ENCODE measurements at regions not wholly inside any gene's neighbourhood (a gene's known extent, or its start where the extent isn't known, plus 50 kb on each side); places are given as distances from the start of the nearest gene placed in this dataset.

- H3K4me3 ChIP-seq (ENCODE audit: low read depth, low read length), result no peak overlapping the region
- no peaks in the 10 kb centered on the region for H3K27me3 ChIP-seq (ENCODE audit: control insufficient read depth, insufficient read depth, low read length)
- H3K9me3 ChIP-seq (ENCODE audit: control insufficient read depth, insufficient read depth, low read depth, low read length), result peaks cover 4% of the 10 kb centered on the region; the same call in 1 of the 2 replicates
- no peak overlapping the region for H3K27ac ChIP-seq (ENCODE audit: low read depth, low read length)
- H3K9ac ChIP-seq (ENCODE audit: low read length), result no peak overlapping the region
- no peaks in the 10 kb centered on the region for H3K4me1 ChIP-seq (ENCODE audit: control insufficient read depth, insufficient read depth, low read length)
- H3K36me3 ChIP-seq (ENCODE audit: control insufficient read depth, insufficient read depth, low read length), result no peaks in the 10 kb centered on the region
Observed at GRCh38 chr9:25939126-25939525, 260.9 kb upstream of the TUSC1 start.

- Histone ChIP-seq H3K27me3 (ENCODE audit: control insufficient read depth, insufficient read depth, low read length) (no peaks in the 10 kb centered on the region), H3K9me3 (ENCODE audit: control insufficient read depth, insufficient read depth, low read depth, low read length) (peaks cover 4% of the 10 kb centered on the region; the same call in 1 of the 2 replicates), H3K9ac (ENCODE audit: low read length) (no peak overlapping the region), H3K4me1 (ENCODE audit: control insufficient read depth, insufficient read depth, low read length) (no peaks in the 10 kb centered on the region), H3K4me3 (ENCODE audit: low read depth, low read length) (no peak overlapping the region), H3K27ac (ENCODE audit: low read depth, low read length) (no peak overlapping the region), H3K36me3 (ENCODE audit: control insufficient read depth, insufficient read depth, low read length) (no peaks in the 10 kb centered on the region)
Observed at GRCh38 chr9:25936031-25936430, 257.8 kb upstream of the TUSC1 start.

GRCh38 chr9:25935188-25935587, 256.9 kb upstream of the TUSC1 start:
- H3K36me3 ChIP-seq (ENCODE audit: control insufficient read depth, insufficient read depth, low read length), result no peaks in the 10 kb centered on the region
- no peak overlapping the region for H3K4me3 ChIP-seq (ENCODE audit: low read depth, low read length)
- H3K9me3 ChIP-seq (ENCODE audit: control insufficient read depth, insufficient read depth, low read depth, low read length), result peaks cover 4% of the 10 kb centered on the region; the same call in 1 of the 2 replicates
- no peaks in the 10 kb centered on the region for H3K27me3 ChIP-seq (ENCODE audit: control insufficient read depth, insufficient read depth, low read length)
- no peaks in the 10 kb centered on the region for H3K4me1 ChIP-seq (ENCODE audit: control insufficient read depth, insufficient read depth, low read length)
- H3K27ac ChIP-seq (ENCODE audit: low read depth, low read length), result no peak overlapping the region
- H3K9ac ChIP-seq (ENCODE audit: low read length), result no peak overlapping the region

GRCh38 chr9:25918761-25919160, 240.5 kb upstream of the TUSC1 start:
- H3K36me3 ChIP-seq (ENCODE audit: control insufficient read depth, insufficient read depth, low read length), result no peaks in the 10 kb centered on the region
- no peak overlapping the region for H3K27ac ChIP-seq (ENCODE audit: low read depth, low read length)
- no peaks in the 10 kb centered on the region for H3K9me3 ChIP-seq (ENCODE audit: control insufficient read depth, insufficient read depth, low read depth, low read length)
- H3K4me1 ChIP-seq (ENCODE audit: control insufficient read depth, insufficient read depth, low read length), result no peaks in the 10 kb centered on the region
- no peak overlapping the region for H3K4me3 ChIP-seq (ENCODE audit: low read depth, low read length)
- H3K9ac ChIP-seq (ENCODE audit: low read length), result no peak overlapping the region
- no peaks in the 10 kb centered on the region for H3K27me3 ChIP-seq (ENCODE audit: control insufficient read depth, insufficient read depth, low read length)

- H3K27me3 ChIP-seq (ENCODE audit: control insufficient read depth, insufficient read depth, low read length), result no peaks in the 10 kb centered on the region
- no peak overlapping the region for H3K27ac ChIP-seq (ENCODE audit: low read depth, low read length)
- no peaks in the 10 kb centered on the region for H3K9me3 ChIP-seq (ENCODE audit: control insufficient read depth, insufficient read depth, low read depth, low read length)
- no peaks in the 10 kb centered on the region for H3K4me1 ChIP-seq (ENCODE audit: control insufficient read depth, insufficient read depth, low read length)
- no peaks in the 10 kb centered on the region for H3K36me3 ChIP-seq (ENCODE audit: control insufficient read depth, insufficient read depth, low read length)
- no peak overlapping the region for H3K4me3 ChIP-seq (ENCODE audit: low read depth, low read length)
- no peak overlapping the region for H3K9ac ChIP-seq (ENCODE audit: low read length)
Observed at GRCh38 chr9:25917731-25918362, 239.6 kb upstream of the TUSC1 start.

GRCh38 chr9:25913806-25914205, 235.6 kb upstream of the TUSC1 start:
- H3K4me1 ChIP-seq (ENCODE audit: control insufficient read depth, insufficient read depth, low read length), result no peaks in the 10 kb centered on the region
- H3K4me3 ChIP-seq (ENCODE audit: low read depth, low read length), result no peak overlapping the region
- H3K27me3 ChIP-seq (ENCODE audit: control insufficient read depth, insufficient read depth, low read length), result no peaks in the 10 kb centered on the region
- no peaks in the 10 kb centered on the region for H3K9me3 ChIP-seq (ENCODE audit: control insufficient read depth, insufficient read depth, low read depth, low read length)
- no peak overlapping the region for H3K9ac ChIP-seq (ENCODE audit: low read length)
- no peaks in the 10 kb centered on the region for H3K36me3 ChIP-seq (ENCODE audit: control insufficient read depth, insufficient read depth, low read length)
- H3K27ac ChIP-seq (ENCODE audit: low read depth, low read length), result no peak overlapping the region

- no peaks in the 10 kb centered on the region for H3K4me1 ChIP-seq (ENCODE audit: control insufficient read depth, insufficient read depth, low read length)
- no peak overlapping the region for H3K9ac ChIP-seq (ENCODE audit: low read length)
- H3K27ac ChIP-seq (ENCODE audit: low read depth, low read length), result no peak overlapping the region
- H3K27me3 ChIP-seq (ENCODE audit: control insufficient read depth, insufficient read depth, low read length), result no peaks in the 10 kb centered on the region
- no peak overlapping the region for H3K4me3 ChIP-seq (ENCODE audit: low read depth, low read length)
- H3K36me3 ChIP-seq (ENCODE audit: control insufficient read depth, insufficient read depth, low read length), result no peaks in the 10 kb centered on the region
- H3K9me3 ChIP-seq (ENCODE audit: control insufficient read depth, insufficient read depth, low read depth, low read length), result no peaks in the 10 kb centered on the region
Observed at GRCh38 chr9:25904701-25905100, 226.5 kb upstream of the TUSC1 start.

- no peak overlapping the region for H3K27ac ChIP-seq (ENCODE audit: low read depth, low read length)
- H3K4me3 ChIP-seq (ENCODE audit: low read depth, low read length), result no peak overlapping the region
- no peaks in the 10 kb centered on the region for H3K4me1 ChIP-seq (ENCODE audit: control insufficient read depth, insufficient read depth, low read length)
- H3K36me3 ChIP-seq (ENCODE audit: control insufficient read depth, insufficient read depth, low read length), result no peaks in the 10 kb centered on the region
- H3K27me3 ChIP-seq (ENCODE audit: control insufficient read depth, insufficient read depth, low read length), result no peaks in the 10 kb centered on the region
- no peak overlapping the region for H3K9ac ChIP-seq (ENCODE audit: low read length)
- peaks cover 16% of the 10 kb centered on the region for H3K9me3 ChIP-seq (ENCODE audit: control insufficient read depth, insufficient read depth, low read depth, low read length)
Observed at GRCh38 chr9:25891527-25891926, 213.3 kb upstream of the TUSC1 start.

GRCh38 chr9:25889661-25890060, 211.4 kb upstream of the TUSC1 start:
- Histone ChIP-seq H3K27me3 (ENCODE audit: control insufficient read depth, insufficient read depth, low read length) (no peaks in the 10 kb centered on the region), H3K36me3 (ENCODE audit: control insufficient read depth, insufficient read depth, low read length) (no peaks in the 10 kb centered on the region), H3K4me1 (ENCODE audit: control insufficient read depth, insufficient read depth, low read length) (no peaks in the 10 kb centered on the region), H3K4me3 (ENCODE audit: low read depth, low read length) (no peak overlapping the region), H3K27ac (ENCODE audit: low read depth, low read length) (no peak overlapping the region), H3K9ac (ENCODE audit: low read length) (no peak overlapping the region), H3K9me3 (ENCODE audit: control insufficient read depth, insufficient read depth, low read depth, low read length) (peaks cover 8% of the 10 kb centered on the region)

- Histone ChIP-seq H3K4me1 (ENCODE audit: control insufficient read depth, insufficient read depth, low read length) (no peaks in the 10 kb centered on the region), H3K27ac (ENCODE audit: low read depth, low read length) (no peak overlapping the region), H3K9me3 (ENCODE audit: control insufficient read depth, insufficient read depth, low read depth, low read length) (no peaks in the 10 kb centered on the region; the same call in 1 of the 2 replicates), H3K36me3 (ENCODE audit: control insufficient read depth, insufficient read depth, low read length) (no peaks in the 10 kb centered on the region), H3K4me3 (ENCODE audit: low read depth, low read length) (no peak overlapping the region), H3K27me3 (ENCODE audit: control insufficient read depth, insufficient read depth, low read length) (no peaks in the 10 kb centered on the region), H3K9ac (ENCODE audit: low read length) (no peak overlapping the region)
Observed at GRCh38 chr9:25876248-25876647, 198.0 kb upstream of the TUSC1 start.

GRCh38 chr9:25864509-25864908, 186.3 kb upstream of the TUSC1 start:
- H3K4me1 ChIP-seq (ENCODE audit: control insufficient read depth, insufficient read depth, low read length), result no peaks in the 10 kb centered on the region
- H3K27me3 ChIP-seq (ENCODE audit: control insufficient read depth, insufficient read depth, low read length), result no peaks in the 10 kb centered on the region
- H3K4me3 ChIP-seq (ENCODE audit: low read depth, low read length), result no peak overlapping the region
- no peak overlapping the region for H3K27ac ChIP-seq (ENCODE audit: low read depth, low read length)
- H3K9ac ChIP-seq (ENCODE audit: low read length), result no peak overlapping the region
- no peaks in the 10 kb centered on the region for H3K36me3 ChIP-seq (ENCODE audit: control insufficient read depth, insufficient read depth, low read length)
- no peaks in the 10 kb centered on the region for H3K9me3 ChIP-seq (ENCODE audit: control insufficient read depth, insufficient read depth, low read depth, low read length)

- Histone ChIP-seq H3K36me3 (ENCODE audit: control insufficient read depth, insufficient read depth, low read length) (no peaks in the 10 kb centered on the region), H3K9me3 (ENCODE audit: control insufficient read depth, insufficient read depth, low read depth, low read length) (no peaks in the 10 kb centered on the region), H3K27ac (ENCODE audit: low read depth, low read length) (no peak overlapping the region), H3K4me1 (ENCODE audit: control insufficient read depth, insufficient read depth, low read length) (no peaks in the 10 kb centered on the region), H3K4me3 (ENCODE audit: low read depth, low read length) (no peak overlapping the region), H3K9ac (ENCODE audit: low read length) (no peak overlapping the region), H3K27me3 (ENCODE audit: control insufficient read depth, insufficient read depth, low read length) (no peaks in the 10 kb centered on the region)
Observed at GRCh38 chr9:25861421-25861820, 183.2 kb upstream of the TUSC1 start.
